Type B pancreatic cell (in vitro differentiated cells): ENCODE measurements at regions not wholly inside any gene's neighbourhood (a gene's known extent, or its start where the extent isn't known, plus 50 kb on each side); places are given as distances from the start of the nearest gene placed in this dataset.

Source experiments
- DNase-seq: peaks from one replicate; pipeline ENCODE4 v3.0.0; 2021; ENCODE audit warnings: mixed read lengths; ENCODE audit not compliant: unreplicated experiment; ENCODE audit errors: extremely low spot score
- H3K27ac Mint-ChIP-seq: 2 replicates; pipeline ENCODE4 v1.8.0; 2021; ENCODE audit warnings: mild to moderate bottlenecking, mixed read lengths
- H3K27me3 Mint-ChIP-seq: 2 replicates; pipeline ENCODE4 v1.8.0; 2021; ENCODE audit warnings: mixed read lengths
- H3K36me3 Mint-ChIP-seq: 2 replicates; pipeline ENCODE4 v1.8.0; 2021; ENCODE audit warnings: mixed read lengths
- H3K4me1 Mint-ChIP-seq: one replicate; pipeline ENCODE4 v1.8.0; 2021; ENCODE audit warnings: mixed read lengths; ENCODE audit not compliant: unreplicated experiment
- H3K4me3 Mint-ChIP-seq: 2 replicates; pipeline ENCODE4 v1.8.0; 2021; ENCODE audit warnings: mild to moderate bottlenecking, mixed read lengths
- H3K9me3 Mint-ChIP-seq: 2 replicates; pipeline ENCODE4 v1.8.0; 2021; ENCODE audit warnings: mixed read lengths
- TF ChIP-seq, protein P1 (sequence below): fragments of 200-600 bp; sonication (generic); conservative IDR thresholded peaks from 2 replicates; pipeline ENCODE4 v1.5.0; 2021; ENCODE audit warnings: antibody characterized with exemption, mild to moderate bottlenecking

- Mint-ChIP-seq H3K27me3 (peaks cover 5% of the 10 kb centered on the region), H3K4me1 (peaks cover 19% of the 10 kb centered on the region), H3K4me3 (no peak overlapping the region), H3K9me3 (no peaks in the 10 kb centered on the region), H3K27ac (no peak overlapping the region), H3K36me3 (no peaks in the 10 kb centered on the region)
- TF ChIP-seq, protein P1, sequence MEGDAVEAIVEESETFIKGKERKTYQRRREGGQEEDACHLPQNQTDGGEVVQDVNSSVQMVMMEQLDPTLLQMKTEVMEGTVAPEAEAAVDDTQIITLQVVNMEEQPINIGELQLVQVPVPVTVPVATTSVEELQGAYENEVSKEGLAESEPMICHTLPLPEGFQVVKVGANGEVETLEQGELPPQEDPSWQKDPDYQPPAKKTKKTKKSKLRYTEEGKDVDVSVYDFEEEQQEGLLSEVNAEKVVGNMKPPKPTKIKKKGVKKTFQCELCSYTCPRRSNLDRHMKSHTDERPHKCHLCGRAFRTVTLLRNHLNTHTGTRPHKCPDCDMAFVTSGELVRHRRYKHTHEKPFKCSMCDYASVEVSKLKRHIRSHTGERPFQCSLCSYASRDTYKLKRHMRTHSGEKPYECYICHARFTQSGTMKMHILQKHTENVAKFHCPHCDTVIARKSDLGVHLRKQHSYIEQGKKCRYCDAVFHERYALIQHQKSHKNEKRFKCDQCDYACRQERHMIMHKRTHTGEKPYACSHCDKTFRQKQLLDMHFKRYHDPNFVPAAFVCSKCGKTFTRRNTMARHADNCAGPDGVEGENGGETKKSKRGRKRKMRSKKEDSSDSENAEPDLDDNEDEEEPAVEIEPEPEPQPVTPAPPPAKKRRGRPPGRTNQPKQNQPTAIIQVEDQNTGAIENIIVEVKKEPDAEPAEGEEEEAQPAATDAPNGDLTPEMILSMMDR: no peak
- DNase-seq: no peak
Measured at GRCh38 chr4:57329279-57329678, 219.1 kb upstream of the IGFBP7 start.

DNA sequence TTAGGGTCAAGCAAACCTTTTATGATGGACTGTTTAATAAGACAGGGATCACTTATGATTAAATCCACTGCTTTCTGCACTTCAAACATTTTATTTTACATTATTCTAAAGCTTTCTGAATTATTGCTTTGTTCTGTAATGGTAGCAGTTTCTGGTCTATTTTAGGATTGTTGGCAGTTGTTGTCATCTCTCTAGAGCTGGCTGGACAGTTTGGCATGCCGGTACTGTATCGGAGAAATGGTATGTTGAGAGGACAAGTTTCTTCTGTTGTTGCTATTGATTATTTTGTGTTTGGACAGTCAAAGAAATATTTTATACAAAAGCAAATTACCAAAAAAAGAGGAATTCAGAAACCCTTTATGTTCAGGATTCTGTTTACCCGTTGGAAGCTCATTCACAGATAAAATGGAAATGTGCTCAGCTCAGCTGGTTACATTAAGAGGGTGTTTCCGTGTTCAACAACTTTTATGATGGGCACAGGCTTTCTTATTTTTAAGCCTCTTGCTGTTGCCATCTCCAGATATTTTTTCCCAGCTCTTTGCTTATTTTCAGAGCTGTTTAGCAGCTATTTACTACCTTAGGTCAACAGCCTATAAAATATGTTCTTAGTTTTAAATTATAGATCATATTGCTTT is 214.6 kb upstream of the IGFBP7 start:
- H3K4me3 Mint-ChIP-seq: no peak overlapping the region
- H3K27me3 Mint-ChIP-seq: peaks cover 3% of the 10 kb centered on the region
- H3K36me3 Mint-ChIP-seq: no peaks in the 10 kb centered on the region
- TF ChIP-seq, protein P1: no peak
- no peaks in the 10 kb centered on the region for H3K9me3 Mint-ChIP-seq
- DNase-seq: no peak
- H3K4me1 Mint-ChIP-seq: peaks cover 10% of the 10 kb centered on the region
- H3K27ac Mint-ChIP-seq: no peak overlapping the region

DNA sequence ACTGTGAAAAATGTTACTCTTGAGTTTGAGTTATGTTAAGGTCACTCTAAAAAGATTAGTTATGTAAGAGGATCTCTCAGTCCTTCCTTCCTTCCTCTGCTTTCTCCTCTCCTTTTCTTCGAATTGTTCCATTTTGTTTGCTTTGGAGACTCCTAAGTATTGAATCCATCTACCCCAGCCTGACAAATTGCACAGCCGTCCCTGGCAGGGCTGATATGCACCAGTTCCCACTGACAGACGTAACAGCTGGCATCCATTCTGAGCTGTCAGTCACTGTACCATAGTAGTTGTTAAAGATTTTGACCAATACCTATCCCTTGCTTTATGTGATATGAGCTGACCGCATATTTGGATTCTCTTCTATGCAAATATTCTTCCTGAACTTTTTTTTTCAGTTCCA is 210.7 kb upstream of the IGFBP7 start:
- Mint-ChIP-seq H3K27me3 (peaks cover 3% of the 10 kb centered on the region), H3K9me3 (no peaks in the 10 kb centered on the region), H3K27ac (no peak overlapping the region), H3K4me1 (peaks cover 9% of the 10 kb centered on the region), H3K36me3 (no peaks in the 10 kb centered on the region), H3K4me3 (no peak overlapping the region)
- no peak for DNase-seq
- TF ChIP-seq, protein P1: no peak

DNA sequence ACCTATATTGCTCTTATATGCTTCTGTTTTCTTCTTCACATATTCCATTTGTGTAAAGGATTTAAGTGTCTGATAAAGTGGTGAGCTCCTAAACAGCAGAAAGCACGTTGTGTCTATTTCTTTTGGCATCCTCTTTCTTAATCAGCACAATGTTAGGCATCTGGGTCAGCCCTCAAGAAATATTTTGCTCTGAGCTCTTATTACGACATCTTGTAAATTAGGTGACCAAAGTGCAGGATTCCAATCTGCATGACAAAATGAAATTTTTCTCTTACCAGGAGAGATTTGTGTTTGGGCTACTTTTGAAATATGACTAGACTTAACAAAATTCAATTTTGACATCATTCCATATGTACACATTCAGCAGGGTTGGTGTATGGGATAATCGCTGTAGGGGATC is 210.0 kb upstream of the IGFBP7 start:
- H3K36me3 Mint-ChIP-seq: no peaks in the 10 kb centered on the region

GRCh38 chr4:57318703-57319102 is 208.5 kb upstream of the IGFBP7 start:
- H3K4me3 Mint-ChIP-seq: no peak overlapping the region
- peaks cover 12% of the 10 kb centered on the region for H3K4me1 Mint-ChIP-seq
- no peaks in the 10 kb centered on the region for H3K9me3 Mint-ChIP-seq
- H3K36me3 Mint-ChIP-seq: no peaks in the 10 kb centered on the region
- H3K27ac Mint-ChIP-seq: no peak overlapping the region
- TF ChIP-seq, protein P1: no peak
- peaks cover 3% of the 10 kb centered on the region for H3K27me3 Mint-ChIP-seq
- no peak for DNase-seq

More for the DNA sequence above, 210.0 kb upstream of the IGFBP7 start:
- no peak overlapping the region for H3K4me3 Mint-ChIP-seq
- TF ChIP-seq, protein P1: no peak
- H3K4me1 Mint-ChIP-seq: peaks cover 9% of the 10 kb centered on the region
- H3K9me3 Mint-ChIP-seq: no peaks in the 10 kb centered on the region
- no peak for DNase-seq
- no peak overlapping the region for H3K27ac Mint-ChIP-seq
- H3K27me3 Mint-ChIP-seq: peaks cover 3% of the 10 kb centered on the region
